WERI-Rb-1 (cell line): ENCODE measurements at regions not wholly inside any gene's neighbourhood (a gene's known extent, or its start where the extent isn't known, plus 50 kb on each side); places are given as distances from the start of the nearest gene placed in this dataset.

ENCODE experiments used
- DNase-seq: peaks from one replicate; pipeline ENCODE4 v3.0.0-alpha.2; 2020
- H3K27ac ChIP-seq: fragments of 250-450 bp; sonication (Bioruptor Pico); 2 replicates; pipeline ENCODE4 v1.5.1; 2020; ENCODE audit warnings: mild to moderate bottlenecking, moderate library complexity
- H3K27me3 ChIP-seq: fragments of 250-450 bp; sonication (Bioruptor Pico); 2 replicates; pipeline ENCODE4 v1.5.1; 2021; ENCODE audit warnings: mild to moderate bottlenecking, low read depth, moderate library complexity; ENCODE audit not compliant: insufficient read depth, severe bottlenecking
- H3K36me3 ChIP-seq: fragments of 250-450 bp; sonication (Bioruptor Pico); 2 replicates; pipeline ENCODE4 v1.5.1; 2020; ENCODE audit warnings: mild to moderate bottlenecking, moderate library complexity
- H3K4me3 ChIP-seq: 2 replicates; pipeline ENCODE4 v1.5.1; 2011; ENCODE audit warnings: low read depth, mild to moderate bottlenecking, control low read depth, low read length
- H3K9me3 ChIP-seq: fragments of 250-450 bp; sonication (Bioruptor Pico); 2 replicates; pipeline ENCODE4 v1.5.1; 2021; ENCODE audit warnings: mild to moderate bottlenecking, moderate library complexity; ENCODE audit not compliant: severe bottlenecking
- TF ChIP-seq, protein P1 (sequence below): IDR thresholded peaks from 2 replicates; pipeline ENCODE4 v1.5.1; 2011; ENCODE audit warnings: low read depth, mild to moderate bottlenecking, control low read depth, inconsistent platforms, low read length

DNA sequence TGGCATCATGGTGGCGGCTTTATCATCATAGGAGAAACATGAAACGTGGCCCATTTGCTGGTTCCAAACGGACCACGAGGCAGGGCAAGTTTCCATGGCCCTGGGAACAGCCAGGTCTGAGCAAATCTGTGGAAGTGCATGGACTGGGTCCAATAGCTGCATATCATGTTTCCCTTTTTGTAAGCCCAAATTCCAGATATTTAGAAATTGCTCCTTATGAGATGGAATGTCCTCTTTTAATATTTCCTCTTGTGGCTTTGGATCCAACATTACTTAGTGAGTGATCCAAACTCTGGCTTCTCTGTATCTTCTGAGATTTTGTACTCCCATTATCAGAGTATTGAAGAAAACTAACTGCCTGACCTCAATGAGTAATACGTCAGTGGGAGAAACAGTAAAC is 79.8 kb upstream of the FBXL7 start:
- Histone ChIP-seq H3K27me3 (no peaks in the 10 kb centered on the region), H3K4me3 (no peak overlapping the region), H3K36me3 (no peaks in the 10 kb centered on the region), H3K27ac (no peak overlapping the region), H3K9me3 (no peaks in the 10 kb centered on the region)
- no peak for DNase-seq
- TF ChIP-seq, protein P1, sequence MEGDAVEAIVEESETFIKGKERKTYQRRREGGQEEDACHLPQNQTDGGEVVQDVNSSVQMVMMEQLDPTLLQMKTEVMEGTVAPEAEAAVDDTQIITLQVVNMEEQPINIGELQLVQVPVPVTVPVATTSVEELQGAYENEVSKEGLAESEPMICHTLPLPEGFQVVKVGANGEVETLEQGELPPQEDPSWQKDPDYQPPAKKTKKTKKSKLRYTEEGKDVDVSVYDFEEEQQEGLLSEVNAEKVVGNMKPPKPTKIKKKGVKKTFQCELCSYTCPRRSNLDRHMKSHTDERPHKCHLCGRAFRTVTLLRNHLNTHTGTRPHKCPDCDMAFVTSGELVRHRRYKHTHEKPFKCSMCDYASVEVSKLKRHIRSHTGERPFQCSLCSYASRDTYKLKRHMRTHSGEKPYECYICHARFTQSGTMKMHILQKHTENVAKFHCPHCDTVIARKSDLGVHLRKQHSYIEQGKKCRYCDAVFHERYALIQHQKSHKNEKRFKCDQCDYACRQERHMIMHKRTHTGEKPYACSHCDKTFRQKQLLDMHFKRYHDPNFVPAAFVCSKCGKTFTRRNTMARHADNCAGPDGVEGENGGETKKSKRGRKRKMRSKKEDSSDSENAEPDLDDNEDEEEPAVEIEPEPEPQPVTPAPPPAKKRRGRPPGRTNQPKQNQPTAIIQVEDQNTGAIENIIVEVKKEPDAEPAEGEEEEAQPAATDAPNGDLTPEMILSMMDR = no peak

DNA sequence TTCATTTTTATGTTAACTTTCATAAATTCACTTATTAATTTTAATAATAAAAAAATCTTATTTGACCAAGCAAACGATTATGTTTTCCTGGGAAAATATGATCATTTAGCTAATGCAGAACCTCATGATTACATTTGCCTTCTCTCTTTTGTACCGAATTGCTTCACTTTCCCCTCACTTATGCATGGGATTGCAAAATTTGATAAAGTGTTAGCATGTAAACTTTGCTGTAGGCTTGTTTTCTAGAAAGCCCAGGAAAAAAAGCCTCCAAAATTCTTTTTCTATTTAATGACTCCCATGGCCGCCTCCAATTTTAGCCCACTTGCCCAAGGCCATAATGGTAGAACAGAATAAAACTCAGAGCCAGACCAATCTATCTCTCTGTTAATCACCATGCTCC is 82.8 kb upstream of the FBXL7 start:
- Histone ChIP-seq H3K9me3 (no peaks in the 10 kb centered on the region), H3K27ac (no peak overlapping the region), H3K27me3 (no peaks in the 10 kb centered on the region), H3K4me3 (no peak overlapping the region), H3K36me3 (no peaks in the 10 kb centered on the region)
- TF ChIP-seq, protein P1 = no peak
- no peak for DNase-seq

DNA sequence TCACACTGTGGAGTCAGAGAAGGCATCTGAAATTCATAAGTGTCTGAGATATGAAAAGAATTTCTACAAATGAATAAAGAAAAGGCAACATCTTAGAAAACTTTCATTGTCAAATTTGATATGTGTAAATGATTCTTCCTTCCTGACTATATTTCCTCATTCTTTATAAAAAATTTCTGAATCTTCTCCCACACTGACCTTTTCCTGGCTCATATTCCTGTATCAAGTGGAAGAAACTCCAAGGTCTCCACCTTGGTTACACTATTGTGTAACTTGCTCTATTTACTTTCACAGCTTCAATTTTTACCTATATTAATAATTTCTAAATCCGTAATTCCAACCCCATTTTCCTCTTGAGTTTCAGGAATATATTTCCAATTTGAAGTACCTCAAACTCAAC is 93.5 kb upstream of the FBXL7 start:
- TF ChIP-seq, protein P1 = no peak
- Histone ChIP-seq H3K36me3 (no peaks in the 10 kb centered on the region), H3K27ac (no peak overlapping the region), H3K9me3 (peaks cover 15% of the 10 kb centered on the region), H3K4me3 (no peak overlapping the region), H3K27me3 (no peaks in the 10 kb centered on the region)
- DNase-seq = no peak

DNA sequence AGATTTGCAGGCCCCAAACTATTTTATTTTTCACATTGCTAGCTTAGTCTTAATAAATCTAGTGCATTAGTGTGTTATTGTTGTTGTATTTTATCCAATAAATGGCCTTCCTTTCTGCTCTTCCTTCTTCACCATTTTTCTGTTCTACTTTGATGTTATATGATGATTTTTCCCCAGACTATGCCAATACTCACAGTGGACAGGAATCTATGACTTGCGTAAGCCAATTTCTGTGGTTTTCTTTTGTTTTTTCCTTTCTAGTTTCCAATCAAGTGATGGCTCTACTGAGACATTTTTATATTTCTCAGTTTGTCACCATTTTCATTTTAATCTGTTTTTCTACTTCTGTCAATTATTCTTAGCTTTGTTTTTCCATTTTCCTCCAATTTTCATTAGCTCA is 106.8 kb upstream of the FBXL7 start:
- no peak for DNase-seq
- H3K9me3 ChIP-seq = no peaks in the 10 kb centered on the region
- TF ChIP-seq, protein P1 = no peak
- H3K36me3 ChIP-seq = no peaks in the 10 kb centered on the region
- no peaks in the 10 kb centered on the region for H3K27me3 ChIP-seq
- H3K4me3 ChIP-seq = no peak overlapping the region
- no peak overlapping the region for H3K27ac ChIP-seq

DNA sequence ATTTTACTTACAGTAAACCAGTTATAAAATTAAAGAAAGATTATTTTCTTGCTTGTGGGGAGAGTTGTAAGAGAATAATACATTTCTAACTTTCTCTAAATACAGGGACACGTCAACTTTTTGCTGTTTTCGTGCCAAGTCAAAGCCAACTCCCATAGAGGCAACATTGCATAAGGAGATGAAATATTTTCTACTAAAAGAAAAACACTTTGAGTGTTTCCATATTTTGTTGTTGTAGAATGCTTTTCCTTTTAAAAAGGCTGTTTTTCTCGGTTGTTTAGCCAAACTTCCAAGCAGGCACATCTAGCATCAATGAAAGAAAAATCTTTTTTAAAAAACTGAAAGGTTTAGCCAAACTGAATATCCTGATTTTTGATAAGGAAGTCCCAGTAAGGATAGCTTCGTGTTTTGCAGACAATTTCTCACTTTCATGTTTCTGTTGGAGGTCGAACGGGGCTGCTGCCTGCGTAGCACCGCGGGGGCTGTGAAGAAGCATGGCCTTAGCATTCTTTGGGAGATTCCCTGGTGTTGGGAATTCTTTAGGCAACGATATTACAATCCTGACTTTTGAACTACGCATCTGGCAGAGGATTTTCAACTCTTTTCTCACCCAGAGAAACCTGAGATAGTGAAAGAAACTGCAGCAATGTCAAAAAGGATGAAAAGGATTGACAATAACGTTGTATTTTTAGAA is 108.1 kb upstream of the FBXL7 start:
- TF ChIP-seq, protein P1 = no peak
- Histone ChIP-seq H3K4me3 (no peak overlapping the region), H3K27ac (no peak overlapping the region), H3K27me3 (no peaks in the 10 kb centered on the region), H3K36me3 (no peaks in the 10 kb centered on the region), H3K9me3 (no peaks in the 10 kb centered on the region)
- no peak for DNase-seq

DNA sequence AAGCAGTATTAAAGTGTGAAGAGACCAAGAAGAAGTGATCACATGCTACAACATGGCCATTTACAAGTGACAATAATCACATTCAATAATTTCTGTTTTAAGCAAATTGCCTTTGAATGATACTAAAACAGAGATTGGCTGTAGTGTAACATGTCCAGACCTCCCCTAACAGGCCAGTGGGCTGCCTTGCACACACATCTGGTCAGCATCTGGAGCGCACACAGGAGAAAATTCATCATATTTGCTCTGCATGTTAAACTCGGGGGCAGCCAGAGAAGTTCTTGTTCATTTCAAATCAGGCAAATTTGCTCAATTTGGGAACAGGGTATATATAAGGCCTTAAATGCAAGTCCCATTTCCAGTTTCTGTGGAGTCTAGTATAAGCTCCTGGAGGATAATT is 111.1 kb upstream of the FBXL7 start:
- H3K27ac ChIP-seq = no peak overlapping the region
- no peaks in the 10 kb centered on the region for H3K9me3 ChIP-seq
- DNase-seq = no peak
- no peaks in the 10 kb centered on the region for H3K36me3 ChIP-seq
- no peaks in the 10 kb centered on the region for H3K27me3 ChIP-seq
- TF ChIP-seq, protein P1 = no peak
- H3K4me3 ChIP-seq = no peak overlapping the region
